ENCODE measurements at regions not wholly inside any gene's neighbourhood (a gene's known extent, or its start where the extent isn't known, plus 50 kb on each side); places are given as distances from the start of the nearest gene placed in this dataset.

- TF ChIP-seq POLR2AphosphoS5 (IDR thresholded peaks at IDR 0.05; ENCODE audit: low read depth, low read length) (no peak), POLR2A (IDR thresholded peaks at IDR 0.05; ENCODE audit: low read depth, low read length) (no peak), PAX5 (IDR thresholded peaks at IDR 0.05; ENCODE audit: insufficient read depth, low read length, severe bottlenecking) (no peak), TAF1 (IDR thresholded peaks at IDR 0.05; ENCODE audit: low read depth, low read length) (no peak), POU2F2 (IDR thresholded peaks at IDR 0.05; ENCODE audit: low read depth, low read length) (no peak)
Observed at GRCh38 chr4:54971474-54971950, 153.9 kb downstream of the KDR start.
